Smooth muscle cell (in vitro differentiated cells): ENCODE measurements at regions not wholly inside any gene's neighbourhood (a gene's known extent, or its start where the extent isn't known, plus 50 kb on each side); places are given as distances from the start of the nearest gene placed in this dataset.

Experiments used
- DNase-seq: peaks from one replicate; lab custom pipeline; 2025; ENCODE audit not compliant: unreplicated experiment; lab: John Stamatoyannopoulos, UW
- H2AFZ ChIP-seq: fragments of 200-600 bp; sonication (generic); 2 replicates; pipeline ENCODE4 v1.6.0; 2016; ENCODE audit warnings: antibody characterized with exemption, low read depth, mild to moderate bottlenecking
- H3F3A ChIP-seq: fragments of 200-600 bp; sonication (generic); 2 replicates; pipeline ENCODE4 v1.6.0; 2017; ENCODE audit warnings: antibody characterized with exemption, low read depth
- H3K27ac ChIP-seq: fragments of 200-600 bp; sonication (generic); 2 replicates; pipeline ENCODE4 v1.5.1; 2016; ENCODE audit warnings: low read depth, mild to moderate bottlenecking
- H3K27me3 ChIP-seq: fragments of 200-600 bp; sonication (generic); 2 replicates; pipeline ENCODE4 v1.6.1; 2016; ENCODE audit warnings: low read depth, mild to moderate bottlenecking
- H3K36me3 ChIP-seq: fragments of 200-600 bp; sonication (generic); 2 replicates; pipeline ENCODE4 v1.5.1; 2016; ENCODE audit warnings: low read depth
- H3K4me1 ChIP-seq: fragments of 200-600 bp; sonication (generic); 2 replicates; pipeline ENCODE4 v1.5.1; 2016; ENCODE audit warnings: low read depth
- H3K4me2 ChIP-seq: fragments of 200-600 bp; sonication (generic); 2 replicates; pipeline ENCODE4 v1.6.0; 2016; ENCODE audit warnings: mild to moderate bottlenecking
- H3K4me3 ChIP-seq: fragments of 200-600 bp; sonication (generic); 2 replicates; pipeline ENCODE4 v1.5.1; 2016; ENCODE audit warnings: mild to moderate bottlenecking
- H3K79me2 ChIP-seq: fragments of 200-600 bp; sonication (generic); 2 replicates; pipeline ENCODE4 v1.6.0; 2016; ENCODE audit warnings: low read depth, mild to moderate bottlenecking
- H3K9ac ChIP-seq: fragments of 200-600 bp; sonication (generic); 2 replicates; pipeline ENCODE4 v1.6.0; 2016; ENCODE audit warnings: low read depth
- H3K9me3 ChIP-seq: fragments of 200-600 bp; sonication (generic); replicated peaks from 2 replicates; pipeline ENCODE4 v1.5.1; 2016; ENCODE audit warnings: low read depth
- H4K20me1 ChIP-seq: fragments of 200-600 bp; sonication (generic); 2 replicates; pipeline ENCODE4 v1.6.0; 2016; ENCODE audit warnings: low read depth
- CTCF ChIP-seq: fragments of 200-600 bp; sonication (generic); IDR thresholded peaks from 2 replicates; pipeline ENCODE4 v1.5.1; 2017; ENCODE audit warnings: borderline replicate concordance, mild to moderate bottlenecking, antibody characterized with exemption; ENCODE audit not compliant: insufficient read depth, poor library complexity, severe bottlenecking
- WGBS: methylation state at CpG from one replicate; pipeline ENCODE4 v1.1.7; 2016; ENCODE audit warnings: low lambda C conversion rate; 5-methylcytosine and 5-hydroxymethylcytosine counted together

- Histone ChIP-seq H3K27me3 (no peaks in the 10 kb centered on the region), H3K79me2 (no peaks in the 10 kb centered on the region), H3K27ac (peak overlapping the region; percentile 10), H3F3A (no peaks in the 10 kb centered on the region), H2AFZ (peak overlapping the region; percentile 9), H3K9ac (no peak overlapping the region), H3K4me2 (peak overlapping the region; percentile 63), H3K4me3 (no peak overlapping the region), H3K36me3 (no peaks in the 10 kb centered on the region), H3K9me3 (no peaks in the 10 kb centered on the region), H3K4me1 (peaks cover 7% of the 10 kb centered on the region), H4K20me1 (no peaks in the 10 kb centered on the region)
- 86% methylated on average over 3 of the region's 3 CpGs for WGBS
- DNase-seq: no peak
- TF ChIP-seq CTCF: no peak
Observed at GRCh38 chr5:35285435-35285834, 55.1 kb upstream of the PRLR start.

- Histone ChIP-seq H3K9me3 (no peaks in the 10 kb centered on the region), H3K79me2 (no peaks in the 10 kb centered on the region), H3K27me3 (no peaks in the 10 kb centered on the region), H3K9ac (no peak overlapping the region), H3K27ac (peak overlapping the region; percentile 10), H4K20me1 (no peaks in the 10 kb centered on the region), H3K4me2 (peak overlapping the region; percentile 63), H3K4me1 (peaks cover 7% of the 10 kb centered on the region), H3F3A (no peaks in the 10 kb centered on the region), H3K4me3 (no peak overlapping the region), H3K36me3 (no peaks in the 10 kb centered on the region), H2AFZ (no peak overlapping the region)
- DNase-seq: no peak
- WGBS: 0% methylated on average over 1 of the region's 1 CpG
- TF ChIP-seq CTCF: no peak
Observed at GRCh38 chr5:35285011-35285410, 54.7 kb upstream of the PRLR start.

GRCh38 chr5:35284364-35284763 is 54.1 kb upstream of the PRLR start:
- Histone ChIP-seq H3K9me3 (no peaks in the 10 kb centered on the region), H3K36me3 (no peaks in the 10 kb centered on the region), H3K4me2 (peak overlapping the region; percentile 63), H3K9ac (no peak overlapping the region), H3K4me3 (no peak overlapping the region), H3K4me1 (peaks cover 7% of the 10 kb centered on the region), H3K27ac (no peak overlapping the region), H2AFZ (no peak overlapping the region), H3K27me3 (no peaks in the 10 kb centered on the region), H3F3A (no peaks in the 10 kb centered on the region), H4K20me1 (no peaks in the 10 kb centered on the region), H3K79me2 (no peaks in the 10 kb centered on the region)
- no peak for DNase-seq
- TF ChIP-seq CTCF: no peak

GRCh38 chr5:35282810-35283209 is 52.5 kb upstream of the PRLR start:
- 90% methylated on average over 1 of the region's 1 CpG for WGBS
- Histone ChIP-seq H3K27ac (no peak overlapping the region), H3K36me3 (no peaks in the 10 kb centered on the region), H3K4me1 (peaks cover 7% of the 10 kb centered on the region), H4K20me1 (no peaks in the 10 kb centered on the region), H2AFZ (no peak overlapping the region), H3K9me3 (no peaks in the 10 kb centered on the region), H3K27me3 (no peaks in the 10 kb centered on the region), H3K9ac (no peak overlapping the region), H3K4me2 (no peak overlapping the region), H3F3A (no peaks in the 10 kb centered on the region), H3K79me2 (no peaks in the 10 kb centered on the region), H3K4me3 (no peak overlapping the region)
- TF ChIP-seq CTCF: no peak
- no peak for DNase-seq
